Bronchial epithelial cell (primary cell): ENCODE measurements at regions not wholly inside any gene's neighbourhood (a gene's known extent, or its start where the extent isn't known, plus 50 kb on each side); places are given as distances from the start of the nearest gene placed in this dataset.

Experiments used
- DNase-seq: peaks from one replicate; pipeline ENCODE4 v3.0.0-alpha.2; 2010; ENCODE audit warnings: low read depth
- FAIRE-seq: peaks from 2 replicates; lab custom pipeline; 2011; peaks lifted over from hg19 to GRCh38; lab: Jason Lieb, UNC
- H3K27me3 ChIP-seq: 2 replicates; pipeline ENCODE4 v1.5.1; 2011; ENCODE audit warnings: low read length; ENCODE audit not compliant: control insufficient read depth, insufficient read depth
- H3K36me3 ChIP-seq: 2 replicates; pipeline ENCODE4 v1.5.1; 2011; ENCODE audit warnings: low read length; ENCODE audit not compliant: control insufficient read depth, insufficient read depth
- H3K4me3 ChIP-seq: 2 replicates; pipeline ENCODE4 v1.5.1; 2011; ENCODE audit warnings: mild to moderate bottlenecking, low read depth, low read length, control low read depth
- TF ChIP-seq, protein P1 (sequence below): IDR thresholded peaks from 2 replicates; pipeline ENCODE4 v1.5.1; 2011; ENCODE audit warnings: mild to moderate bottlenecking, moderate library complexity, low read length, control low read depth, inconsistent platforms; ENCODE audit not compliant: insufficient read depth, severe bottlenecking

DNA sequence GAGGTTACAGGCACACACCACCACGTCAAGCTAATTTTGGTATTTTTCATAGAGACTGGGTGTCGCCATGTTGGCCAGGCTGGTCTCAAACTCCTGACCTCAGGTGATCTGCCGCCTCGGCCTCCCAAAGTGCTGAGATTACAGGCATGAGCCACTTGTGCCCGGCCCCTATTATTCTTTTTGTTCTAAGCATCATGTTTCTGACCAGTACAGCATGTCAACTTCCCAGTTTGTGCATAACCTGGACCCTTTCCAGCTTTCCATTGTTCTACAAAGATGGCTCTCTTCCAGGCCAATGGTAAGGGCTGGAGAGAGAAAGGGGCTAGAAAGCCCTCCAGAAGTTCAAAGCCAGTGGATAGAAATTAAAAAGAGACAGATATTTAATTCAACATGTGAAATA, 91.3 kb upstream of the TNFAIP3 start:
- no peak for DNase-seq
- Histone ChIP-seq H3K4me3 (no peak overlapping the region), H3K36me3 (no peaks in the 10 kb centered on the region), H3K27me3 (no peaks in the 10 kb centered on the region)
- TF ChIP-seq, protein P1, sequence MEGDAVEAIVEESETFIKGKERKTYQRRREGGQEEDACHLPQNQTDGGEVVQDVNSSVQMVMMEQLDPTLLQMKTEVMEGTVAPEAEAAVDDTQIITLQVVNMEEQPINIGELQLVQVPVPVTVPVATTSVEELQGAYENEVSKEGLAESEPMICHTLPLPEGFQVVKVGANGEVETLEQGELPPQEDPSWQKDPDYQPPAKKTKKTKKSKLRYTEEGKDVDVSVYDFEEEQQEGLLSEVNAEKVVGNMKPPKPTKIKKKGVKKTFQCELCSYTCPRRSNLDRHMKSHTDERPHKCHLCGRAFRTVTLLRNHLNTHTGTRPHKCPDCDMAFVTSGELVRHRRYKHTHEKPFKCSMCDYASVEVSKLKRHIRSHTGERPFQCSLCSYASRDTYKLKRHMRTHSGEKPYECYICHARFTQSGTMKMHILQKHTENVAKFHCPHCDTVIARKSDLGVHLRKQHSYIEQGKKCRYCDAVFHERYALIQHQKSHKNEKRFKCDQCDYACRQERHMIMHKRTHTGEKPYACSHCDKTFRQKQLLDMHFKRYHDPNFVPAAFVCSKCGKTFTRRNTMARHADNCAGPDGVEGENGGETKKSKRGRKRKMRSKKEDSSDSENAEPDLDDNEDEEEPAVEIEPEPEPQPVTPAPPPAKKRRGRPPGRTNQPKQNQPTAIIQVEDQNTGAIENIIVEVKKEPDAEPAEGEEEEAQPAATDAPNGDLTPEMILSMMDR = no peak
- no peak for FAIRE-seq

DNA sequence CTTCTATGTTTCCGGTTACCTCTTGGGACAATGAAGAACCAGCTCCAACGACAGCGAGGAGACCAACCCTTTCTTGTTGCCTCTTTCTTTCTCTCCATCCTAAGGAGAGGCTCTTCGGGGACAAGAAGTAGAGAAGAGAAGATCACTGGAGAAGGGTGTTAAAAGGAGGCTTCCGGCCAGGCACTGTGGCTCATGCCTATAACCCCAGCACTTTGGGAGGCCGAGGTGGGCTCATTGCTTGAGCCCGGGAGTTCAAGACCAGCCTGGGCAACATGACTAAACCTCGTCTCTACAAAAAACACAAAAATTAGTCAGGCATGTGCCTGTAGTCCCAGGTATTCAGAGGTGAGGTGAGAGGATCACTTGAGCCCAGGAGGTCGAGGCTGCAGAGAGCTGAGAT, 90.8 kb upstream of the TNFAIP3 start:
- DNase-seq (no peak), FAIRE-seq (peak; percentile 18)
- Histone ChIP-seq H3K27me3 (no peaks in the 10 kb centered on the region), H3K4me3 (no peak overlapping the region), H3K36me3 (no peaks in the 10 kb centered on the region)
- TF ChIP-seq, protein P1 = no peak

DNA sequence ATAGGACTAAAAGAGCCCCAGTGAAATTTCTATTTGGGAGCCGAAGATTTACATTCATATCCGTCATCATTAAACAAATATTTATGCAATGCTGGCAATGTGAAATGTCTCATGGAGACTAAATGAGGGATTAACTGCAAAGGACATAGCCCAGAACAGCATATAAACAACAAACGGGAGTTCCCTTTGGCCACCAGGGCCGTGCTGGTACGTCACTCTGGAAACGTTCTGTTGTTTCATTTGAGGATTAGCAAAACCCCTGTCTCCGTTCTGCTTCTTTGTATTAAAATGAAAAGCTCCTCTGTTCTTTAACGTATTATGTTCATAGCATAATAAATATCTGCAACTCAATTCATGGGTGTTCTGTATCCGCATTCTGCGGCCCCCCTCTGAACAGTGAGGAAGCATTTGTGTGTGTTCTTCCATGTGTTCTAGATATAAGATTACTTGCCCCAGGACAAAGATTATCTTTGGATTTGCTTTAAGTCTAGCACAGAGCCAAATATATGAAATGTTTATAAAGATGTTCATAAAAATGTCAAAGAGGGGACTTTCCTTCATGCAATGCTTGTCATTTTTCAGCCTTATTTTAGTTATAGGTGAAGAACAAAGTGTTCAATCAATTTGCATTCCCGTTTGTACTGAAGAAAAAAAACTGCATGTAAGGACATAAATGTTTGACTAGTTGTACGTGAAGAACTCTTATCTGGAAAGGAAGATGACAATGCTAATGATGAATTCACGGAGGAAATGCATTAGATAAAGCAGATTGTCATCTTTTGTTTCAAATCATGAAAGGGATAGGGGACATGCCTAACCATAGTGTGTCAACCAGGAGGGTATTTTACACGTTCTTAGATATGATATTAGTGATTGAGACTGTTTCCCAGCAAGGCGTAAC, 90.0 kb upstream of the TNFAIP3 start:
- TF ChIP-seq, protein P1 = peak; percentile 18
- DNase-seq (peak; percentile 64), FAIRE-seq (no peak)
- Histone ChIP-seq H3K4me3 (no peak overlapping the region), H3K36me3 (no peaks in the 10 kb centered on the region), H3K27me3 (no peaks in the 10 kb centered on the region)

DNA sequence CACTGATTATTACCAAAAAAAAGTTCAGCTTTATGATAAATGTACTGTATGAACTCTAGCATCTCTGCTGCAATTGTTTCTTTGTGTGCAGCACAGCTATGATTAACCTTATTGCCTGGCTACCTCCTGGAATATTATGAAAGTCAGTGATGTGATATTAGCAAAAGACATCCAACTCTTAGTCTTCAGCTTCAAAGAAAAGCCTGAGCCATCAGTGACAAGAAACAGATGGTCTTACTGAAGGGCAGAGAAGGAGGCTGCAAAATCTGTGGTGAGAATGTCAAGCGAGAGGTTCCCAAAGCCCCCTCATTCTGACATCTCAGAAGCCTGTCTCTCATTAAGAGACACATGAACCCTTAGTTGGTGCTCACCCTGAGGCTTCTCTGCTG, 89.4 kb upstream of the TNFAIP3 start:
- FAIRE-seq = no peak
- DNase-seq = no peak
- Histone ChIP-seq H3K36me3 (no peaks in the 10 kb centered on the region), H3K27me3 (no peaks in the 10 kb centered on the region), H3K4me3 (no peak overlapping the region)
- TF ChIP-seq, protein P1 = no peak

DNA sequence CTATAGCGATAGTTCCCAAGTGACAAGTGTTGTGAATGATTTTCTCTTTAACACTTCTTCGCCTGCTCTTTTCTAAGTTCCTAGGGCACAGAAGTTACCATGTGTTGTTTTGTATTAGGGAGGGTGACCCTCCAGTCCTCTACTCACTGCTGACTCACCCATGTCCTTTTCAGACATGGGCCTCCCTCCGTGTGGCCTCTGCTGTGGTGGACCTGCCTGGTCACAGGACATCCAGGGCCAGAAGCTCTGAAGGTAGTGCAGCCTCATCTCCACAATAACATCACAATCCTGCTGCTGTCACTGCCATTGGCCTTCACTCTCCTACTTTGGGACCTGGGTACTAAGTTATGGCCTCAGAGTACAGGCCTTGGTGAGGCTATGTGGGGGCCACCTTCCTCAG, 87.1 kb upstream of the TNFAIP3 start:
- Histone ChIP-seq H3K27me3 (no peaks in the 10 kb centered on the region), H3K4me3 (no peak overlapping the region), H3K36me3 (no peaks in the 10 kb centered on the region)
- FAIRE-seq (no peak), DNase-seq (no peak)
- TF ChIP-seq, protein P1 = no peak

DNA sequence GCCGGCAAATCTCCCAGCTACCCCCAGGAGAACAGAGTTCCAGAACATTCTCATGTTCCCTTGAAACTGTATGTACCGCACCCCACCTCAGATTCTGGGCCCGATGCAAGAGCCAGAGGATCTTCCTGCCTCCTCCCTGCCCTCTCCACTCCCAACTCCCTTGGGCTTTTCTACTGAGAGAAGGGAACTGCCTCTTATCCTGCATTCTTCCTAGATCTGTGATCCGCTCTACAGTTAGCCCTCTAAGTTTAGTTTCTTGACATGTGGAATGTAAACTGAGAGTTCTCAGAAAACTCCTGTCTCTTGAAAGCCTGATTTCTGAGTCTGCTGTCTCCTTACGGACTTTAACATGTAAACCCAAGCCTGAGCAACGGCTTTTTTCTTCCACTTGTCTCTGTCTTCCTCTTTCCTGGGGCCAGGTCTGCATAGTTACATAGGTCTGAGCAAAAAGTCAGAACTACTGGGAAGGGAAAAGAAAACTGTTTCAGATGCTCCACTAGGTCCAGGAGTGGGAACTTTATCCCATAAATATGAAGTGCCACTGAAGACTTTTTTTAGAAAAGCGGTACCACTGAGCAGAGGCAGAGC, 86.5 kb upstream of the TNFAIP3 start:
- Histone ChIP-seq H3K27me3 (no peaks in the 10 kb centered on the region), H3K36me3 (no peaks in the 10 kb centered on the region), H3K4me3 (no peak overlapping the region)
- no peak for DNase-seq
- TF ChIP-seq, protein P1 = no peak
- FAIRE-seq = no peak
